GM10266 (cell line): ENCODE measurements at regions not wholly inside any gene's neighbourhood (a gene's known extent, or its start where the extent isn't known, plus 50 kb on each side); places are given as distances from the start of the nearest gene placed in this dataset.
"Not testable (repeated sequence)": the region's sequence is repeated elsewhere in the genome, so short reads cannot be mapped to it uniquely, and the experiment has no call there.

ENCODE experiments used
- DNase-seq: peaks from one replicate; pipeline ENCODE4 v3.0.0; 2012; ENCODE audit errors: extremely low spot score
- TF ChIP-seq, protein P1 (sequence below): IDR thresholded peaks from 2 replicates; pipeline ENCODE4 v1.5.1; 2012; ENCODE audit warnings: mild to moderate bottlenecking, low read depth; ENCODE audit not compliant: control insufficient read depth, insufficient read depth; ENCODE audit errors: missing control alignments

DNA sequence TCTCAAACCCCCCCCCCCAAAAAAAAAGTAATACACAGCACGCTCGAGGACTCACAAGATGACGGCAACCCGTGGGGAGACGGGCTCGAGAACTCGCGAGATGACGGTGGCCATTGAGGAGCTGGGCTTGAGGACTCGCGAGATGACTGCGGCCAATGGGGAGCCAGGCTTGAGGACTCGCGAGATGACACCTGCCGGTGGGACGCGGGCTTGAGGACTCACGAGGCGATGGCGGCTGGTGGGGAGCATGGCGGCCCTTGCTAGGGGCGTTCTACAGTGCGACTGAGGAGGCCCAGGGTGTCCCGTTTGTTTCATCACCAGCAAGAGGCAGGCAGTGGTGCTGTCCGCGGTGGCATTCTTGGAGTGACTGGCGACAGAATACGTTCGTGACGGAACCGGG is 172.4 kb upstream of the MAGEB16 start:
- TF ChIP-seq, protein P1, sequence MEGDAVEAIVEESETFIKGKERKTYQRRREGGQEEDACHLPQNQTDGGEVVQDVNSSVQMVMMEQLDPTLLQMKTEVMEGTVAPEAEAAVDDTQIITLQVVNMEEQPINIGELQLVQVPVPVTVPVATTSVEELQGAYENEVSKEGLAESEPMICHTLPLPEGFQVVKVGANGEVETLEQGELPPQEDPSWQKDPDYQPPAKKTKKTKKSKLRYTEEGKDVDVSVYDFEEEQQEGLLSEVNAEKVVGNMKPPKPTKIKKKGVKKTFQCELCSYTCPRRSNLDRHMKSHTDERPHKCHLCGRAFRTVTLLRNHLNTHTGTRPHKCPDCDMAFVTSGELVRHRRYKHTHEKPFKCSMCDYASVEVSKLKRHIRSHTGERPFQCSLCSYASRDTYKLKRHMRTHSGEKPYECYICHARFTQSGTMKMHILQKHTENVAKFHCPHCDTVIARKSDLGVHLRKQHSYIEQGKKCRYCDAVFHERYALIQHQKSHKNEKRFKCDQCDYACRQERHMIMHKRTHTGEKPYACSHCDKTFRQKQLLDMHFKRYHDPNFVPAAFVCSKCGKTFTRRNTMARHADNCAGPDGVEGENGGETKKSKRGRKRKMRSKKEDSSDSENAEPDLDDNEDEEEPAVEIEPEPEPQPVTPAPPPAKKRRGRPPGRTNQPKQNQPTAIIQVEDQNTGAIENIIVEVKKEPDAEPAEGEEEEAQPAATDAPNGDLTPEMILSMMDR, result no peak
- DNase-seq, result no peak

DNA sequence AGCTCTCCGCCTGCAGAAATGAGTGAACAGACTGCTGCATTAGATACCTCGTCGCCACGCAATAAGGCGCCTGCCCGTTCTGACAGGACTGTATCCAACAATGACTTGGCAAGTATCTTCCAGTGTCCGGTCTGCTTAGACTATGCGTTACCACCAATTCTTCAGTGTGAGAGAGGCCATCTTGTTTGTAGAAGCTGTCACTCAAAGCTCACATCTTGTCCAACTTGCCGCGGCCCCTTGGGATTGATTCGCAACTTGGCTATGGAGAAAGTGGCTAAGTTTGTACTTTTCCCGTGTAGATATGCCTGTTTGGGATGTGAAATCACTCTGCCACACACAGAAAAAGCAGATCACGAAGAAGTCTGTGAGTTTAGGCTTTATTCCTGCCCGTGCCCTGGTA is 172.0 kb upstream of the MAGEB16 start:
- DNase-seq, result no peak
- TF ChIP-seq, protein P1, result no peak

DNA sequence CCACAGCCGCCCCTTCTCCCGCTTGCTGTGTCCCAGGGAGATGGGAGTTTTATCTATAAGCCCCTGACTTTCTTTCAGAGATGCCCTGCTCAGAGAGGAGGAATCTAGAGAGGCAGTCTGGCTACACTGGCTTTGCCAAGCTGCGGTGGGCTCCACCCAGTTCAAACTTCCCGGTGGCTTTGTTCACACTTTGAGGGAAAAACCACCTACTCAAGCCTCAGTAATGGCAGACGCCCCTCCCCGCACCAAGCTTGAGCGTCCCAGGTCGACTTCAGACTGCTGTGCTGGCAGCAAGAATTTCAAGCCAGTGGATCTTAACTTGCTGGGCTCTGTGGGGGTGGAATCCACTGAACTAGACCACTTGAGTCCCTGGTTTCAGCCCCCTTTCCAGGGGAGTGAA is 162.2 kb upstream of the MAGEB16 start:
- not testable (repeated sequence) for DNase-seq

DNA sequence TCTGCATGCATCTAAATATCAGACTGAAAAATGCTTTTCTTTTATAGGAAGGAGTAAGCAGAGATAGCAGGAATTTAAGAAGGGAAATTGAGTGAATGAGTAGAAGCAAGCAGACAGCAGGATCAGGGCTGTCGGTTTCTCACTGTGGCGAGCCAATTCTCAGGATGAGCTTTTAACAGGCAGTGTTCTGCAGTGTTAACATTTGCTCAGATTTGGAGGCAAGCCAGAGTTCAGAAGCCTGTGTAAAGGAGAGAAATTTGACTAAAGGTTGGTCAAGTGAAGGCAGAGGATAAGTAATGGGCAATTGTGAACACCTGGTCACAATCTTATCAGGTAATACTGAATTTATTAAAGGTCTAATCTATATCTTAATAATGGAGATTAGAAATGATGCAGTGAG is 133.3 kb upstream of the MAGEB16 start:
- DNase-seq, result no peak
- TF ChIP-seq, protein P1, result no peak

DNA sequence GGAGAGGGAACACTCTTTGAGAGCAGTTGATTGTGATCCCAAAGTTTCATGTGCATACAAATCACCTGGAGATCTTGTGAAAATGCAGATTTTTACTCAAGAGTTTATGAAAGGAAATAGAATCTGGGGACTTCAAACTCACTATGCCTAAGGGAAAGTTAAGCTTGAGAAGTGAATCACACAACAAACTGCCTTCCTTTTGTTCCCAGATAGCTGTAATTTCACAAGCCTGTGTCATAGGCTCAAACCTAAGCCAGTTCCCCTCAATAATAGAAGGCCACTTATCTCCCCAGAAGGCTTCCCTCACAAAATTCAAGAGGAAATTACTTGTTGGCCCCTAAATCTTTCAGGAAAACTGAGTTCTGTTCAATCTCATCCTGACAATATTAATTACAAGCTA is 132.8 kb upstream of the MAGEB16 start:
- TF ChIP-seq, protein P1, result no peak
- DNase-seq, result no peak

DNA sequence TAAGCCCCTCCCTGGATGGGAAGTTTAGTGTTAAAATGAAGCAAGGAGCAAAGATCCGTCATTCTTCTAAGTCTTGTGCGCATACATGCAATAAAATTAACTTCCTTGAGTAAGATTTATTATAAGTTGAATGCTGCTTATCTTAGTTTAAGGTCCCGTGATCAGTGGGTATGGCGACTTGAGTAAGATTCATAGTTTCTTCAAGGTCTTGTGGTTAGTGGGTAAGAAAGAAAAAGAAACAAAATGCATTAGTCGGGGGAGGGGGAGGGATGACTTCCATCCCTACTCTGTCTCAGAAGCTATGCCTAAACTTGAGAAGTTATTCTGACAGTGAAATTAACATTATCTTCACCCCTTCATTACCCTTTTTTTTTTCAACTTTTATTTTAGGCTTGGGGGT is 127.3 kb upstream of the MAGEB16 start:
- no peak for DNase-seq
- TF ChIP-seq, protein P1, result no peak

DNA sequence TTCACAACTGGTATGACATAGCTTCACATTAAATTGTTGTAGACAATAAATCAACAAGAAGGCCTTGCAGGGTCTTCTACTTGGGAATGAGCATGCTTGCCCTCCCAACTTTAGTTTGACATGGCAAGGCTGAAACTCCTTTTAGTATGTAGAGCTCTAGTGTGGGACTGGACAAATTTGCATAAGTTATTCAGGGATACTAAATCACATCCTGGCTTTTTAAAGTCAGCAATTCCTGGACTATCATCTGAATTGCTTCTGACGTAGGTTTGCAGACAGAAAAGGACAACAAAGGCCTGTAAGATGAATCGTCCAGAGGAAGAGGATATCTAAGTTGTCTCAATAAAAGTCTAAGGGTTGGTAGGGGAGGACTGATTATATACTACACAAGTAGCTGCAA is 123.0 kb upstream of the MAGEB16 start:
- DNase-seq, result no peak
- TF ChIP-seq, protein P1, result no peak

DNA sequence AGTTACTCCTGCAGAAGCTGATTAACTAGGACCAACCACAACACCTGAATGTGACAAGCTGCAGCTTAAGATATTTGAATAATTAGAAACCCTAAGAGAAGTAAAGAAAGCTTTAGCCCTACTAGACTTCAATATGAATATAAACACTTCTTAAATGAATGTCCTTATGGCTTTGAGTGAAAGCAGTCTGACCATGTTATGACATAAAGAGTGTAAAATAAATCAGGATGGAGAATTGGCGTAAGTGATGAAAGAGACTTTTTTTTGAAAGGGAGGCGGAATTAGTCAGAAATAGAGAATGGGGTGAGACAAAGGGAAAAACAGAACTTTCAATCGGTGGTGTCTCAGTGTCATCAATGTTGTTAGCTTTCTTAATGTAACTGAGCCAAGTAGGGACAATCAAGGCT is 117.2 kb upstream of the MAGEB16 start:
- no peak for DNase-seq
- TF ChIP-seq, protein P1, result no peak
